Upper lobe of right lung (tissue), 1 donor: ENCODE measurements at regions not wholly inside any gene's neighbourhood (a gene's known extent, or its start where the extent isn't known, plus 50 kb on each side); places are given as distances from the start of the nearest gene placed in this dataset.

Experiments used
- ATAC-seq: fragments of 200-7000 bp; cut with Tn5 transposase; one replicate; pipeline ENCODE4 v1.9.1; 2020; ENCODE audit warnings: mild to moderate bottlenecking, moderate library complexity
- DNase-seq: peaks from one replicate; pipeline ENCODE4 v3.0.0-alpha.2; 2020
- H3K27ac ChIP-seq: fragments of 200-600 bp; one replicate; pipeline ENCODE4 v1.8.0; 2022
- H3K27me3 ChIP-seq: fragments of 200-600 bp; one replicate; pipeline ENCODE4 v1.8.0; 2022; ENCODE audit warnings: mild to moderate bottlenecking
- H3K36me3 ChIP-seq: fragments of 200-600 bp; one replicate; pipeline ENCODE4 v1.8.0; 2022
- H3K4me1 ChIP-seq: fragments of 200-600 bp; one replicate; pipeline ENCODE4 v1.8.0; 2022
- H3K4me3 ChIP-seq: fragments of 200-600 bp; one replicate; pipeline ENCODE4 v1.8.0; 2022; ENCODE audit warnings: mild to moderate bottlenecking
- H3K9me3 ChIP-seq: fragments of 200-600 bp; one replicate; pipeline ENCODE4 v1.8.0; 2022
- CTCF ChIP-seq: fragments of 200-600 bp; IDR thresholded peaks from one replicate; pipeline ENCODE4 v1.8.0; 2022; ENCODE audit warnings: antibody characterized with exemption
- intact Hi-C: fragments of 100-400 bp; cut with DNase I; formaldehyde crosslinking; loops from one replicate; pipeline ENCODE4 v1.11.0; 2022
- donor health status: DM: no; HTN: yes; CAD: no; lungs with severe emphysema.

GRCh38 chr3:74534611-74535010, 79.8 kb downstream of the CNTN3 start:
- H3K27ac ChIP-seq = no peak overlapping the region
- ATAC-seq (no peak), DNase-seq (no peak)
- no peaks in the 10 kb centered on the region for H3K4me1 ChIP-seq
- TF ChIP-seq CTCF = no peak
- no peak overlapping the region for H3K4me3 ChIP-seq
- H3K9me3 ChIP-seq = no peaks in the 10 kb centered on the region
- H3K27me3 ChIP-seq = no peaks in the 10 kb centered on the region
- intact Hi-C loops = no loop called here
- H3K36me3 ChIP-seq = no peaks in the 10 kb centered on the region

GRCh38 chr3:74532446-74532845, 82.0 kb downstream of the CNTN3 start:
- H3K4me3 ChIP-seq = no peak overlapping the region
- DNase-seq = no peak
- no peaks in the 10 kb centered on the region for H3K27me3 ChIP-seq
- no peak overlapping the region for H3K27ac ChIP-seq
- no peaks in the 10 kb centered on the region for H3K9me3 ChIP-seq
- H3K4me1 ChIP-seq = no peaks in the 10 kb centered on the region
- intact Hi-C loops = no loop called here
- no peak for TF ChIP-seq CTCF
- no peak for ATAC-seq
- H3K36me3 ChIP-seq = no peaks in the 10 kb centered on the region

GRCh38 chr3:74531491-74531890, 83.0 kb downstream of the CNTN3 start:
- Histone ChIP-seq H3K27ac (no peak overlapping the region), H3K36me3 (no peaks in the 10 kb centered on the region), H3K27me3 (no peaks in the 10 kb centered on the region), H3K4me1 (no peaks in the 10 kb centered on the region), H3K4me3 (no peak overlapping the region), H3K9me3 (no peaks in the 10 kb centered on the region)
- DNase-seq = no peak
- intact Hi-C loops = no loop called here
- ATAC-seq = no peak
- TF ChIP-seq CTCF = no peak

GRCh38 chr3:74529145-74529544, 85.3 kb downstream of the CNTN3 start:
- intact Hi-C loops = no loop called here
- Histone ChIP-seq H3K36me3 (no peaks in the 10 kb centered on the region), H3K4me1 (no peaks in the 10 kb centered on the region), H3K27ac (no peak overlapping the region), H3K9me3 (no peaks in the 10 kb centered on the region), H3K27me3 (no peaks in the 10 kb centered on the region), H3K4me3 (no peak overlapping the region)
- TF ChIP-seq CTCF = no peak
- DNase-seq (no peak), ATAC-seq (no peak)

- no peak for TF ChIP-seq CTCF
- H3K4me1 ChIP-seq = no peaks in the 10 kb centered on the region
- no peaks in the 10 kb centered on the region for H3K27me3 ChIP-seq
- ATAC-seq (no peak), DNase-seq (no peak)
- intact Hi-C loops = no loop called here
- no peak overlapping the region for H3K27ac ChIP-seq
- no peaks in the 10 kb centered on the region for H3K9me3 ChIP-seq
- no peak overlapping the region for H3K4me3 ChIP-seq
- H3K36me3 ChIP-seq = no peaks in the 10 kb centered on the region
Measured at GRCh38 chr3:74527566-74527965, 86.9 kb downstream of the CNTN3 start.

- Histone ChIP-seq H3K27me3 (no peaks in the 10 kb centered on the region), H3K36me3 (no peaks in the 10 kb centered on the region), H3K4me3 (no peak overlapping the region), H3K27ac (no peak overlapping the region), H3K4me1 (no peaks in the 10 kb centered on the region), H3K9me3 (no peaks in the 10 kb centered on the region)
- TF ChIP-seq CTCF = no peak
- intact Hi-C loops = no loop called here
- DNase-seq (no peak), ATAC-seq (no peak)
Measured at GRCh38 chr3:74523811-74524210, 90.6 kb downstream of the CNTN3 start.
